SK-N-SH (cell line): ENCODE measurements at regions not wholly inside any gene's neighbourhood (a gene's known extent, or its start where the extent isn't known, plus 50 kb on each side); places are given as distances from the start of the nearest gene placed in this dataset.

Experiments
- ELF1 ChIP-seq: IDR thresholded peaks from 2 replicates; pipeline ENCODE4 v1.4.0; 2012
- EP300 ChIP-seq, 2 experiments: IDR thresholded peaks; 2 replicates each; pipeline versions ENCODE4 v1.4.0 to v1.6.1; 2012; ENCODE audit warnings: borderline replicate concordance in 1 of 2, low read depth in 1 of 2, low read length in 1 of 2
- EZH2phosphoT487 ChIP-seq: fragments of 200-600 bp; sonication (generic); IDR thresholded peaks from 2 replicates; pipeline ENCODE4 v1.6.1; 2017; ENCODE audit warnings: low read depth, mixed run types, mild to moderate bottlenecking, antibody characterized with exemption, moderate library complexity, borderline replicate concordance
- FOSL2 ChIP-seq: IDR thresholded peaks from 2 replicates; pipeline ENCODE4 v1.4.0; 2012; ENCODE audit warnings: low read depth, mild to moderate bottlenecking, moderate library complexity, borderline replicate concordance
- JUND ChIP-seq: IDR thresholded peaks from 2 replicates; pipeline ENCODE4 v1.4.0; 2012
- MXI1 ChIP-seq: IDR thresholded peaks from 2 replicates; pipeline ENCODE4 v1.6.1; 2012; ENCODE audit warnings: mild to moderate bottlenecking, low read depth, low read length, improper control_type of control experiment
- POLR2AphosphoS5 ChIP-seq: IDR thresholded peaks from 2 replicates; pipeline ENCODE4 v1.6.1; 2012; ENCODE audit warnings: low read depth, low read length
- RFX5 ChIP-seq: IDR thresholded peaks from 2 replicates; pipeline ENCODE4 v1.6.1; 2012; ENCODE audit warnings: mild to moderate bottlenecking, improper control_type of control experiment, low read length
- TAF1 ChIP-seq: IDR thresholded peaks from 2 replicates; pipeline ENCODE4 v1.6.1; 2012; ENCODE audit warnings: low read depth, mild to moderate bottlenecking, low read length, moderate library complexity, borderline replicate concordance
- TF ChIP-seq, protein P1 (sequence below): fragments of 200-600 bp; sonication (generic); IDR thresholded peaks from 2 replicates; pipeline ENCODE4 v1.6.1; 2017; ENCODE audit warnings: antibody characterized with exemption, mild to moderate bottlenecking, moderate library complexity
- TF ChIP-seq, protein P2 (sequence below): IDR thresholded peaks from 2 replicates; pipeline ENCODE4 v1.4.0; 2012; ENCODE audit warnings: low read depth, borderline replicate concordance
- TF ChIP-seq, protein P3 (sequence below): IDR thresholded peaks from 2 replicates; pipeline ENCODE4 v1.4.0; 2012; ENCODE audit warnings: low read depth

DNA sequence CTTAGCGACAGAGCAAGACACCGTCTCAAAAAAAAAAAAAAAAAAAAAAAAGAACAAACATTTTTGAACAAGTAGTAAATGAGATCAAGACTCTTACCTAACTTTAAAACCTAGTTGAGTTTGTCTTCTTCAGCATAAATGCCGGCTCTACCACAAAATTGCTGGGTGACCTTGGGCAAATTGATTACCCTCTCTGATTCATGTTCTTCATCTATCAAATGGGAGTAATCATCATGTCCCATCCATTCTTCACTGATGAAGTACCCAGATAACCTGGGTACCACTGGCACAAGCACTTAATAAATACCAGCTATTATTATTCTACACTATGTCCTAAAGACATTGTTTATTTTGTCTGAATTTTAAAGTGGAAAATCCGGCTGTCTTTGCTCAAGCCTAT, 96.3 kb downstream of the ATPSCKMT start:
- TF ChIP-seq POLR2AphosphoS5 (no peak), JUND (no peak), EP300 (IDR thresholded peaks at IDR 0.05; ENCODE audit: borderline replicate concordance in 1 of 2, low read depth in 1 of 2, low read length in 1 of 2) (no peak), MXI1 (no peak), EZH2phosphoT487 (no peak), FOSL2 (no peak), ELF1 (no peak), TAF1 (no peak), RFX5 (no peak)
- TF ChIP-seq, protein P1, sequence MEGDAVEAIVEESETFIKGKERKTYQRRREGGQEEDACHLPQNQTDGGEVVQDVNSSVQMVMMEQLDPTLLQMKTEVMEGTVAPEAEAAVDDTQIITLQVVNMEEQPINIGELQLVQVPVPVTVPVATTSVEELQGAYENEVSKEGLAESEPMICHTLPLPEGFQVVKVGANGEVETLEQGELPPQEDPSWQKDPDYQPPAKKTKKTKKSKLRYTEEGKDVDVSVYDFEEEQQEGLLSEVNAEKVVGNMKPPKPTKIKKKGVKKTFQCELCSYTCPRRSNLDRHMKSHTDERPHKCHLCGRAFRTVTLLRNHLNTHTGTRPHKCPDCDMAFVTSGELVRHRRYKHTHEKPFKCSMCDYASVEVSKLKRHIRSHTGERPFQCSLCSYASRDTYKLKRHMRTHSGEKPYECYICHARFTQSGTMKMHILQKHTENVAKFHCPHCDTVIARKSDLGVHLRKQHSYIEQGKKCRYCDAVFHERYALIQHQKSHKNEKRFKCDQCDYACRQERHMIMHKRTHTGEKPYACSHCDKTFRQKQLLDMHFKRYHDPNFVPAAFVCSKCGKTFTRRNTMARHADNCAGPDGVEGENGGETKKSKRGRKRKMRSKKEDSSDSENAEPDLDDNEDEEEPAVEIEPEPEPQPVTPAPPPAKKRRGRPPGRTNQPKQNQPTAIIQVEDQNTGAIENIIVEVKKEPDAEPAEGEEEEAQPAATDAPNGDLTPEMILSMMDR: no peak
- TF ChIP-seq, protein P2, sequence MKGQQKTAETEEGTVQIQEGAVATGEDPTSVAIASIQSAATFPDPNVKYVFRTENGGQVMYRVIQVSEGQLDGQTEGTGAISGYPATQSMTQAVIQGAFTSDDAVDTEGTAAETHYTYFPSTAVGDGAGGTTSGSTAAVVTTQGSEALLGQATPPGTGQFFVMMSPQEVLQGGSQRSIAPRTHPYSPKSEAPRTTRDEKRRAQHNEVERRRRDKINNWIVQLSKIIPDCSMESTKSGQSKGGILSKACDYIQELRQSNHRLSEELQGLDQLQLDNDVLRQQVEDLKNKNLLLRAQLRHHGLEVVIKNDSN: no peak
- TF ChIP-seq, protein P3, sequence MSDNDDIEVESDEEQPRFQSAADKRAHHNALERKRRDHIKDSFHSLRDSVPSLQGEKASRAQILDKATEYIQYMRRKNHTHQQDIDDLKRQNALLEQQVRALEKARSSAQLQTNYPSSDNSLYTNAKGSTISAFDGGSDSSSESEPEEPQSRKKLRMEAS: no peak
